Skeletal muscle satellite cell (primary cell): ENCODE measurements at regions not wholly inside any gene's neighbourhood (a gene's known extent, or its start where the extent isn't known, plus 50 kb on each side); places are given as distances from the start of the nearest gene placed in this dataset.
"Not testable (repeated sequence)": the region's sequence is repeated elsewhere in the genome, so short reads cannot be mapped to it uniquely, and the experiment has no call there.

Source experiments
- H3K27me3 ChIP-seq: 2 replicates; pipeline ENCODE4 v1.7.0; 2013; ENCODE audit warnings: low read length; ENCODE audit not compliant: control insufficient read depth, insufficient read depth
- H3K36me3 ChIP-seq: 2 replicates; pipeline ENCODE4 v1.7.0; 2013; ENCODE audit warnings: mild to moderate bottlenecking, control low read depth, low read length; ENCODE audit not compliant: insufficient read depth
- H3K4me1 ChIP-seq: 2 replicates; pipeline ENCODE4 v1.7.0; 2013; ENCODE audit warnings: low read length; ENCODE audit not compliant: control insufficient read depth, insufficient read depth
- H3K4me2 ChIP-seq: 2 replicates; pipeline ENCODE4 v1.7.0; 2013; ENCODE audit warnings: mild to moderate bottlenecking, low read length
- H3K4me3 ChIP-seq: 2 replicates; pipeline ENCODE4 v1.7.0; 2013; ENCODE audit warnings: low read length
- H3K9ac ChIP-seq: 2 replicates; pipeline ENCODE4 v1.7.0; 2013; ENCODE audit warnings: mild to moderate bottlenecking, low read depth, low read length, moderate library complexity
- H3K9me3 ChIP-seq: replicated peaks from 2 replicates; pipeline ENCODE4 v1.7.0; 2013; ENCODE audit warnings: mild to moderate bottlenecking, control low read depth, low read length

DNA sequence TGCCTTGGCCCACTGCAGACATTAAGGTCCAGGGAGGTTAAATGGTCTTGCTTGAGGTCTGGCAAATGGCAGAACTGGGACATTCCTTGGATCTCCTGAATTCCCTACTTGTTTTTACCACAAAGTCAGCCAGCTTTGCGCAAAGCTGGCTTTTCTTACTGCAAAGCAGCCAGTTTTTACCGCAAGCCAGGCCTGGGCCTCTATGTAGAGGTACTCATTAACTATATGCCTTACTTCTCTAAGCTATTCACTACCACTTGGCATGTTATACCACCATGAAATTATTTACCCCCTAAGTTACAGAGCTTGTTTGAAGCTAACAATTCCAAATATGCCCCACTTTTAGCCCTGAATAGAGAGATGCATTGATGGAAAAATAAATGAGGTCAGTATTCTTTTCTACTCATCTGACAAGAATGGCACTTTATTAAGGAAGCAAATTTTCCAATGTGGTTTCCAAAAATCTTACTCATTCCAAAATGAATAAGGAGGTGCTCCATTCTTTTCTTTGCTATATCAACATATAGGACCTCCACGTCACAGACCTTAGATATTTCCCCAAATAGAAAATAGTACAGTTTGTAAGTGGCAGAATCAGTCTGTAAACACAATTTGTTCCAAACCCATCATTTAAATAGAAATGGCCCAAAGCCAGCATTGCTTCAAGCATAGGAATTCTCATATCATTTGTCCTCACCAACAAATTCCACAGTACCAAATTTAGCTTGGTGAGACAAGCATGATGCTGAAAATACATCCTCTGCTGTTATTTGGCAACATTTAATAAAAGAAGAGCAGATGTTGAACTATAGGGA lies 143.9 kb upstream of the TSC22D1 start:
- Histone ChIP-seq H3K4me1 (peaks cover 25% of the 10 kb centered on the region), H3K4me2 (no peak overlapping the region), H3K9me3 (no peaks in the 10 kb centered on the region), H3K9ac (peak overlapping the region; percentile 38), H3K4me3 (no peak overlapping the region), H3K27me3 (no peaks in the 10 kb centered on the region), H3K36me3 (no peaks in the 10 kb centered on the region)

DNA sequence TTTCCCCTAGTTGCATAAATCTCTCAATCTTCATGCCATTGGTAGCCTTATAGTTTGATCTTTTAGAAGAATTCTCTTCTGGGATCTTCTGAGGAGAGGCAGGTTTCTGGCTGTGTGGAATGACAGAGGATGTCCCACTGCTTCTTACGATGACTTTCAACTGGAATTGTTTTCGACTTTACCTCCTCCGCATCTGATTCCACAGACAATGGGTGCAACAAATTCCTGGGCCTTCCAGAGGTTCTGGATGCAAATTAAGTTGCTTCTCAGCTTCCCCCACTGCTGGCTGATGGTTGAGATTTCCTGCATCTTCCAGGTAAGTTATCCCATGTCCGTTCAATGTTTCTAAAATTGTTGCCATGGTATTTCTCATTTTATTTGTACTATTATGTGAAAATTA lies 142.3 kb upstream of the TSC22D1 start:
- Histone ChIP-seq H3K4me3 (no peak overlapping the region), H3K4me2 (no peak overlapping the region), H3K9me3 (no peaks in the 10 kb centered on the region), H3K36me3 (no peaks in the 10 kb centered on the region), H3K27me3 (no peaks in the 10 kb centered on the region), H3K9ac (no peak overlapping the region), H3K4me1 (peaks cover 40% of the 10 kb centered on the region)

DNA sequence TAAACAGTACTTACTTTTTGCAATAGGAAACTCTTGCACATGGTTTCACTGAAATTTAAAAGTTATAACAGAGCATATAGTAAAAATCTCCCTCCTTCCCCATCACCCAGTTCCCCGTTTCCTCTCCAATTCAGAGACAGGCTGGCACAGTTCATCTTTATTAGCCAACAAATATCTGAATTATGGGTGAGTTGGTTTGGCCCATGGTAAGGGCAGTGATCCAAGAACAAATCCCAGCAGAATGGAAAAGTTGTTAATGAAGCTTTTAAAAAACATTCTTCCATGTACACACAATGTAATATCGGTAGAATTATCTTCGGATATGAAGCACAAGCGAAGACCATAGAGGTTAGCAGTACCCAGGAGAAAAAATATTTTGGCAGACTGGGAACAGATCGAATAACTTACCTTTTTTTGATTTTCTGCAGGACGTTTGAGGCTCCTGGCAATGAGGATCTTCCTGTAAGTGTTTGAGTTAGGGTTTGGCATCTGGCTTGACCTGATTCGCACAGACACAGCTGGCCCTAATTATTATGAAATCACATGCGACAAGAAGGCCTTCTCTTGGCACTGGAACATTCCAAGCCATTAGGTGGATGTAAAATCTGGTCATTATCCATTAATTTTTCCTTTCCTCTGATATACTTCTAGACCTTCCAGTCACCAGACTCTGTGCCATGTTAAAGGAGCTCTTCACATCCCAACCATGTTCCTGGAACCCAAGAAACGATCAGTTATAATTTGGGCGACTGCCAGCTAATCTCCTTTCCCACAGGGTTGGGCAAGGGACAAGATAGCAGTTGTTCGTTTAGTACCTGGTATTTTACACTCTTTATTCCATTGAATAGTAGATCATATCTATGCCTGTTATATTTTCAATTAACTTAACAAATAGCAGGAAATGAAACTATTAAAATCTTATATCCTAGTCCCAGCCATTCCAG lies 139.4 kb upstream of the TSC22D1 start:
- Histone ChIP-seq H3K36me3 (no peaks in the 10 kb centered on the region), H3K4me1 (peaks cover 61% of the 10 kb centered on the region), H3K4me3 (peak overlapping the region; percentile 8), H3K9me3 (no peaks in the 10 kb centered on the region), H3K4me2 (peak overlapping the region; percentile 37), H3K27me3 (no peaks in the 10 kb centered on the region), H3K9ac (peak overlapping the region; percentile 77)

DNA sequence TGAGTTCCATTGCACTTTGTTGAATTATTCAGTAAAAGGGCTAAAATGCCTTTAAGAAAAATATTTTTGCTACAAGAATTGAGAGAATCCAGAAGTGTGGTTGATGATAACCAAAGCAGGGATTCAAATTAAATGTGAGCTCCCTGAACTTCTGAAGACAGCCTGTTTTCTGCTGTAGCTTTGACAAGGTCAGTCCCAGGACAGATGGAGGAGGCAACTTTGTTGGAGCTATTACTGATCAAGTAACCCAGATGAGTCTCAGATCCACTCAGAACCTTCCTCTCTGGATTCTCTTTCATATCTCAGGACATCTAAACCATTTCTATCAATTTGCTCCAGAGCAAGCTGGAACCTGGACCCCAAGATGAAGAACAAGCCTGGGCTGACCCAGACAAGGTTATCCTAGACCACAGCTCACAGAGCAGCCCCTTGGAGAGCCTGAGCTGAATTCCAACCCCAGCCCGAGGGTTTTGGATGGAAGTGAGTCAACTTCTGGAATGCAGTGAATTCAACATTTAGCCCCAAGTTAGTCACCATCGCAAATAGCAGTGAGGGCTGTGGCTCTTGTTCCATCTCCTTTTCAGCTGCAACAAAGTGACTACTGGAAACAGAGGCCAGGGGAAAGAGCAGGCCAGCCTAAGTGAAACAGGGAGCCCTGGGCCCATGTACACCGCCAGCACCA lies 137.8 kb upstream of the TSC22D1 start:
- peak overlapping the region; percentile 23 for H3K4me3 ChIP-seq
- no peaks in the 10 kb centered on the region for H3K9me3 ChIP-seq
- H3K4me1 ChIP-seq: peaks cover 58% of the 10 kb centered on the region
- H3K27me3 ChIP-seq: no peaks in the 10 kb centered on the region
- H3K4me2 ChIP-seq: peak overlapping the region; percentile 61
- peak overlapping the region; percentile 77 for H3K9ac ChIP-seq
- no peaks in the 10 kb centered on the region for H3K36me3 ChIP-seq

DNA sequence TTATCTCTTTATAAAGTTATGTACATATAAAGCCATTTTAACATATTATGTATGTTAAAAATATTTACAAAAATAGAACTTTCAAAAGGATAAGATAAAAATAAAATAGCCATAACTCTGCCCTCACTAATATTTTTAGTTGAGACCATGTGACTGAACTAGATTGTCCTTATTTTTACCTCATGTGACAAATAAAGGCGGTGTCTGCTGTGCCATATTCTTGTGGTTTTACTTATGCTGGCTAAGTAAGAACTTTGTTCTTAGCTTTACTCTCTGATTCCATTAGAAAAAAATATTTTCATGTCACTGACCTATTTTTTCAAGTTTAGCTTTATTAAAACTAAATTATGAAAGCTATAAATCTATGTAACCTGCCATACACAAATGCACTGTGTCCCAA lies 135.6 kb upstream of the TSC22D1 start:
- H3K4me3 ChIP-seq: no peak overlapping the region
- H3K4me2 ChIP-seq: no peak overlapping the region
- H3K9ac ChIP-seq: peak overlapping the region; percentile 71
- no peaks in the 10 kb centered on the region for H3K9me3 ChIP-seq
- peaks cover 58% of the 10 kb centered on the region for H3K4me1 ChIP-seq
- no peaks in the 10 kb centered on the region for H3K27me3 ChIP-seq
- H3K36me3 ChIP-seq: no peaks in the 10 kb centered on the region

DNA sequence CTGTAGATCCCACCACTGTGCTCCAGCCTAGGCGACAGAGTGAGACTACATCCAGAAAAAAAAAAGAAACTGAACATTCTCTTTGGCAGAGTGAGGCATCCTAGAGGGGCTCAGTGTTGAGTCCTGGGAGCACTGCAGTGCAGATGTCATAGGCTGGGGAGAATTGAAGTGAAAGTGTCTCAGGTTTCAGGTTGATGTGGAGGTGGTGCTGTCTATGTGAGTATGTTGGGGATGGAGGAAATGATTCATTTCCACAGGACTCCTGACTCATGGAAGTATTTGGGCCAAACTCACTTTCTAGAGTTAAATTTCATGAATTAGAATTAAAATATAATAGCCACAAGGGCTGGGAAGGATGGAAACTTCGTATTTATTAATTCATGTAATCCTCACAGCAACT lies 134.4 kb upstream of the TSC22D1 start:
- Histone ChIP-seq H3K4me3 (peak overlapping the region; percentile 29), H3K9me3 (no peaks in the 10 kb centered on the region), H3K36me3 (no peaks in the 10 kb centered on the region), H3K27me3 (no peaks in the 10 kb centered on the region), H3K4me2 (peak overlapping the region; percentile 71), H3K9ac (peak overlapping the region; percentile 71), H3K4me1 (peaks cover 53% of the 10 kb centered on the region)

DNA sequence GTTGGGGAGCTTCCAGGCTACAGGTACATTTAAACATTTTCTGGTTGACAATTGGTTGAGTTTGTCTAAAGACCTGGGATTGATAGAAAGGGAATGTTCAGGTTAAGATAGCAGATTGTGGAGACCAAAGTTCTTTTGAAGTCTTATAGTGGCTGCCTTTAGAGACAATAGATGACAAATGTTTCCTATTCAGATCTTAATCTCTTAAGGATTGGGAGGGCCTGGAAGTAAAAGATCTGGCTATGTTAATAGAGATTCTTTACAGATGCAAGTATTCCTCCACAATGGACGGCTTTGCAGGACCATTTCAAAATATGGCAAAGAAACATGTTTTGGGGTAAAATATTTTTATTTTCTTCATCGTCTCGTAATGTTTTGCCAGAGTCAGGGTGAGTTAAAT lies 128.7 kb upstream of the TSC22D1 start:
- H3K4me1 ChIP-seq, H3K4me3 ChIP-seq, H3K36me3 ChIP-seq, H3K9me3 ChIP-seq, H3K4me2 ChIP-seq, H3K27me3 ChIP-seq, H3K9ac ChIP-seq: not testable (repeated sequence)

DNA sequence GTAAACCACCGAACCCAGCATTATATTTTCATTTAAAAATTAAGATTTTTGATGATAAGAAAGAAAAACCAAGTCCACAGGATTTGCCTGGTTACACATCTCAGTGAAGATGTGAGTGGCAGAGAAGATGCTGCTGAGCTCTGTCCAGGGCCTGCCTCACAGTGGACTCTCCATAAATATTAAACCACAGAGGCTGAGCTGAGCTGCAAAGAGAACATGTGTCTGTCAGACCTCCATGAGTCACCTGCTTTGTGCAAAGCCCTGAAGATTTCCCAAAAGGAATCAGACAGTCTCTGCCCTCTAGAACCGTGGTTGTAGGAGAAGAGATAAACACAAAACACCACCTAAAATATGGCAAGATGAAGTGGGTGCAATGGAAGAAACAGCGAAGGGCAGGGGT lies 127.2 kb upstream of the TSC22D1 start:
- Histone ChIP-seq H3K4me3 (no peak overlapping the region), H3K4me1 (peaks cover 9% of the 10 kb centered on the region), H3K27me3 (no peaks in the 10 kb centered on the region), H3K9ac (no peak overlapping the region), H3K36me3 (no peaks in the 10 kb centered on the region), H3K9me3 (no peaks in the 10 kb centered on the region), H3K4me2 (no peak overlapping the region)

DNA sequence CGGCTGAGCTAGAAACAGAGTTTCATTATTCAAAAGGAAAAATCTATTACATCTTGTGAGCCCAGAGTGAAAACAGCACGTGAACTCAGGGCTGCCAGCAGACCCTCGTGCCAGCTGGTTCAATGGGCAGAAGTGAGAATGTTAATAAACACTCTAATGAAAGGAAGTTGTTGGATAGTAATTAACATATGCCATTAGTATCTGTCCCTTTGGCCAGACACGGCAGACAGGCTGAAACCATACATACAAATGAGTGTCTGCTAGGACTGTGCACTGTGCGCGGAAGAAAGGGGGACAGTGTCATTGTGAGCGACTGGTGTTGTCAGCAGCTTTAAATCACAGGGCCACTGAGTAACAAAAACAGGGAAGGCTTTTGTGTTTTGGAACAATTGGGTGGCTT lies 121.9 kb upstream of the TSC22D1 start:
- H3K4me3 ChIP-seq: no peak overlapping the region
- H3K27me3 ChIP-seq: no peaks in the 10 kb centered on the region
- H3K9ac ChIP-seq: no peak overlapping the region
- H3K4me2 ChIP-seq: no peak overlapping the region
- peaks cover 1% of the 10 kb centered on the region for H3K4me1 ChIP-seq
- no peaks in the 10 kb centered on the region for H3K36me3 ChIP-seq
- no peaks in the 10 kb centered on the region for H3K9me3 ChIP-seq

DNA sequence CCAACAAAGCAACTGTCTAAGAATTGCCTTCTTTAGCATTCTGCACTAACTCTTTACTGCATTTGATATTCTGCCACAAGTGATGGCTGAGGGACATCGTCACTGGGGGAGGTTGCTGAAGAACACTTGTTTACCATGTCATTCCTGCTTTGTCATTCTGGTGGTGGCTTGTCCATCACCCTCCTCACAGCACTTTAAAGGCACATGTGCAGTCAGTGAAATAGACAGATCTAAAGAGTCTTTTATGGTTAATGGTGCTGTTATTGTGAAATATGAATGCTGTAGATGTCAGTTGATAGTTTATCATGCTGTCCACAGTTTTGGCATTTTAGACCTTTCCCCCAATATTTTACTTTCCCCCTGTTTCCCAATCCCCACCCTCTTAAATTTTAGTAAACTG lies 120.9 kb upstream of the TSC22D1 start:
- no peaks in the 10 kb centered on the region for H3K36me3 ChIP-seq
- no peaks in the 10 kb centered on the region for H3K9me3 ChIP-seq
- H3K4me1 ChIP-seq: no peaks in the 10 kb centered on the region
- no peak overlapping the region for H3K4me2 ChIP-seq
- no peak overlapping the region for H3K9ac ChIP-seq
- H3K4me3 ChIP-seq: no peak overlapping the region
- H3K27me3 ChIP-seq: no peaks in the 10 kb centered on the region

DNA sequence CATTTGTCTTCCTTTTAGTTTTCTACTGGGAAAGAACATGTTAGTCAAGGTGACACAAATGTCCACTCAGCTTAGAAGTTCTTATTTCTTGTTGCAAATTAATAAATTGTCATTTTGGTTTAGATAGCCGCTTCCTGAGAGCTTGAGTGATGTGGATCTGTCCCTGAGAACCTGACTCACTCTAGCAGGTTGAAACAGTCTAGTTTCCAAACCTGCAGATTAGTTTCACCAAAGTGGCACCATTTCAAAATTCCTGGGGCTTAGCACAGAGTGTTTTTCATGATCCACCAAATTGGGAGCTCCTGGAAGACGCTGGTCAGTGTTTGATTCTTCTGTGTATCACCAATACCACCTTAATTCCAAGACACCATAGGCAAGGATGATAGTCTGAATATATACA lies 119.4 kb upstream of the TSC22D1 start:
- no peak overlapping the region for H3K4me2 ChIP-seq
- H3K4me3 ChIP-seq: no peak overlapping the region
- no peaks in the 10 kb centered on the region for H3K36me3 ChIP-seq
- H3K27me3 ChIP-seq: no peaks in the 10 kb centered on the region
- no peak overlapping the region for H3K9ac ChIP-seq
- no peaks in the 10 kb centered on the region for H3K4me1 ChIP-seq
- H3K9me3 ChIP-seq: no peaks in the 10 kb centered on the region
